ENCODE measurements at regions not wholly inside any gene's neighbourhood (a gene's known extent, or its start where the extent isn't known, plus 50 kb on each side); places are given as distances from the start of the nearest gene placed in this dataset.
A peak's percentile ranks its signal among the peaks of the same experiment; 100 is the strongest.
"Not testable (repeated sequence)": the region's sequence is repeated elsewhere in the genome, so short reads cannot be mapped to it uniquely, and the experiment has no call there.

DNA sequence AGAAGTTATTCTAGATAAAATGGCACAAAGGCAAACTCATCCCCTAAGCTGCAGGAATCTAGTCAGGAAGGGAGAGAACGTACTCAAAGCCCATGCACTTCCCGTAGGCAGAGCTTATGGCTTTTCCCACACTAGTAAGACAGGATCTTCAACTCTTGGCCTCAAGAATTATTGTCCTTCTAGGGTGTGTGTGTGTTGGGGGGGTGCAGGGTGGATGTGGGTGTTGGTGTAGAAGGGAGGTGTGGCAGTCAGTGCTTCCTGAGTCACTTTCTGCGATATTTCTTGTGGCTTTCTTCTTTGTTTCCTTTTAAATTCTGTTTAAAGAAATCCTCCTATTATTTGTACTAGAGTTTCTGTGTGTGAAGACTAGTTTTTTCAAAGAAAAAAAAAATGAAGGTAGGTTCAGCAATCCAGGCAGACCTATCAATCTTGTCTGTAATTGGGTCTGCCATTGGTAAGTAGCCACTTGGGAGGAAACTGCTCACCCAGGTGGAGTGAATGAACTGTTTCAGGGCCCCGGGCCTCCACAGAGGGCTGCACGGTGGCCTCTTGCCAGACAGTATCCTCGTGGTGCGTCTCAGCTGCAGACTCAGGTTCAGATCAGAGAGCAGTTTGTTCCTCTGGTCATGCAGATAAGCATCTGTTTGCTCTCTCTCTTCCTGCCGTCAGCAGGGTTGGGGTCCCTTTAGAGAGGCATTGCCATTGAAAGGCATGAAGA lies 131.9 kb downstream of the NPR3 start:
- no peak for DNase-seq (ENCODE audit: low spot score)

DNA sequence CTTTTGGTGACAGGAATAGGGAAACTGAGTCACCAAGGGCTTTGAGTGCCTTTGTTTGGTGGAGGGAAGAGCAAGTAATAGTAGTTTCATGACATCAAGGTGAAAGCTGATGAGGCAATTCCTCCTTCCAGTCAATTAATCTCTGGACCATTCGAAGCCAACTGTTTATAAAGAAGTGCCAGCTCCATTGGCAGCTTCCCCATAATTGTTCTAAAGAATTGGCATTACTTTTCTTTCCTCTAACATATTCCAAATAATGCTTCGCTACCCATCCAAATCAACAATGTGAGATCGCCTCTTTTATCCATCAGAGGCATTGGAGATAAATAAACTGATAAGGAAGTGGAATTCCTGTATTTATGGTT lies 132.4 kb downstream of the NPR3 start:
- no peak for DNase-seq (ENCODE audit: low spot score)

- DNase-seq (ENCODE audit: low spot score), result no peak
Measured at GRCh38 chr5:32845171-32845570, 134.1 kb downstream of the NPR3 start.

GRCh38 chr5:32848120-32848519 lies 137.0 kb downstream of the NPR3 start:
- no peak for DNase-seq (ENCODE audit: low spot score)

DNA sequence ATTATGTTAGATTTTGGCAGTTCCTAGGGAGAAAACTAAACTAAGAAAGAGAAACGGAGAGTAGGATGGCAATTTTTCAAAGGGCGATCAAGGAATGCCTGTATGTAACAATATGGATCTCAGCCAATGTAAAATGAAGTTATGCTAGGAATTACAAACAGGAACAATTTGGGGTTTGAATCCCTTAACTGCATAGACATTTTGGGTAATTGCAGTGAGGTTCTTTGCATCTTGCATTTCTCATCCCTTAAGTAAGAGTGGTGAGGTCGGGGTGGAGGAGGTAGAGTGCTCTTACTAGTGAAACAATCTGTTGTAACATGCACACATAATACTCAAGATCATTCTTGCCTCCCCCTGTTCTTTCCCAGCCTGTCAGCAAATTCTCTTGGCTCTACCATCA lies 137.6 kb downstream of the NPR3 start:
- DNase-seq (ENCODE audit: low spot score), result no peak

DNA sequence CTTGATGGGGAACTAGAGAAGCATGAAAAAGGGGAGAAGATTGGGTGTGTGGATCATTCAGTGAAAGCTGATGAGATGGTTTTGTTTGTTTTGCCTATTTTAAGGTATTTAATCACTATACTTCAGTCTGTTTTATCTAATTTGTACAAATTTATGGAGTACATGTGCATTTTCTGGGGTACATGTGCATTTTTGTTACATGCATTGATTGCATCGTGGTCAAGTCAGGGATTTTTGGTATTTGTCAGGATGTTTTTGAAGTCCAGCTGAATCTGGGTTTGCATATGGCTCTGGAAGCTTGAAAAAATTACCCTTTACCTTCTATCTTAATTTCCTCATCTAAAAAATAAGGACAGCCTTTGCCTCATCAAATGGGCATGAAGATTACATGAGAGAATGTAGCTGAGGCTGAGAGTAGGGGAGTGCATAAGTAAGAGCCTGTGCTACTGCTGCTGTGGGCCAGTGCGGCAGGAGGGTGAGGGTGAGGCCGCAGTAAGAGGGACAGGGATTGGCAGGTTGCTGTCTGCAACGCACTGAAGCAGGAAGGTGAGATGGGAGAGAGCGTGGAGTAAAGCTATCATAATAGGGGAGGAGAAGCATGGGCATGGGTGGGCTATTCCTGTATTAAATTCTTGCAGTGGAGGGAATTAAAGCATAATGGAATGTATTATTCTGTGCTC lies 139.8 kb downstream of the NPR3 start:
- DNase-seq (ENCODE audit: low spot score), result no peak

- no peak for DNase-seq (ENCODE audit: low spot score)
Measured at GRCh38 chr5:32851559-32852173, 140.5 kb downstream of the NPR3 start.

- peak; percentile 50 for DNase-seq (ENCODE audit: low spot score)
Measured at GRCh38 chr5:32852535-32852934, 141.4 kb downstream of the NPR3 start.

DNA sequence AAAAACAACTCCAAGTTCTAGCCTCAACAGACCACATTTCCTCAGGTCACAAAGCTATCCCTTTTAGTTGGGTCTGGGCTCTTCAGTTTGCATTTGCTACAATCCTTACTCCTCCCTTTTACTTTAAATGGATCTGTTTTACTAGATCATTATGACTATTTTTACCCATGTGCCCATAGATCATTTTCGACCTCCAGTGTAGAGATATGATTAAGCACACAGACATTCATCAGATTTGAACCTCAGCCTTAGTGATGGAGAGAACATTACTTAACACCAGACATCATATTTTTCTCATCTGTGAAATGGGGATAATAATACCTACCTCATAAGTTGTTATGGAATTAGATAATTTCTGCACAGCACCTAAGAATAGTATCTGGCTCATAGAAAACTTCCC lies 141.9 kb downstream of the NPR3 start:
- no peak for DNase-seq (ENCODE audit: low spot score)

GRCh38 chr5:32854473-32854872 lies 143.4 kb downstream of the NPR3 start:
- no peak for DNase-seq (ENCODE audit: low spot score)

DNA sequence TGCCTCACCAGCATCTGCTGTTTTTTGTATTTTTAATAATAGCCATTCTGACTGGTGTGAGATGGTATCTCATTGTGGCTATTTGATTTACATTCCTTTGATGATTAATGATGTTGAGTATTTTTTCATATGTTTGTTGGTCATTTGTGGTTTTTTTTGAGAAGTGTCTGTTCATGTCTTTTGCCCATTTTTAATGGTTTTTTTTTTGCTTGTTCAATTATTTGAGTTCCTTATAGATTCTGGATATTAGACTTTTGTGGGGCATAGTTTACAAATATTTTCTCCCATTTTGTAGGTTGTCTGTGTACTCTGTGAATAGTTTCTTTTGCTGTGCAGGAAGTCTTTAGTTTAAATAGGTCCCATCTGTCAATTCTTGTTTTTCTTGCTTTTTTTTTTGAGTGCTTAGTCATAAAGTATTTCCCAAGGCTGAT lies 148.1 kb downstream of the NPR3 start:
- no peak for DNase-seq (ENCODE audit: low spot score)

DNA sequence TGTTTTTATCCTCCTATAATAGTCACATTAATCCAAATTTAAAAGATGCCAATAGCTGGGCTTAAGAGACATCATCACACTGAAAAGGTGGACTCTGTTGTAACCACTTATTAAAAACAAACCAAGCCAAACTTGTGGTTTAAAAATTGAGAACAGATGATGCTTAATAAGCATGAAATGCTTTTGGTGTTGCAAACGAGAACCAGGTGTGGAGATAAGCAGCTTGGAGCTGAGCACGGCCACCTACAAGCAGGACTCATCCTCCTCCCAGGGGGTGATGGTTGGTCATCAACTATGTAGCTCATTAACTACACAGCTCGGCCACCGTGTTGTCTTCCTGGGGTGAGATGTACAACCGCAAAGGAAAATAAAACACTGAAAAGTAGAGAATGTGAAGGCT lies 154.4 kb downstream of the NPR3 start:
- DNase-seq (ENCODE audit: low spot score), result no peak

DNA sequence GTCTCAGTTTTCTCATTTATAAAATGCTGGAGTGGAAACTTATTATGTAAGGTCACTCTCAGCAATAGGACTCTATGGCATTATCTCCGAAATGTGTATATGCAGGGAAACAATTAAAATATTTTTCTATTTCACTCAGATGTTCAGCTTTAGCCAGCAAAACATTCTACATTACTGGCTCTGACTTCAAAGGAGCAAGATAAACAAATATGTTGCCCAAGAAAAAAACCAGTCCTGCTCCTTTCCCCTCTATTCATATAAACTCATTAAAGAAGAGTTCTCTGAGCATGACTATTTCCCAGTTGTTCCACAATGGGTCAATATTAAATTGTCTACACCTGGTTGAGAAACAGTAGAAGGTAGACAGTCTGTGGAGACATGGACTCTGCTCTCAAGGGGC lies 155.0 kb downstream of the NPR3 start:
- no peak for DNase-seq (ENCODE audit: low spot score)

DNA sequence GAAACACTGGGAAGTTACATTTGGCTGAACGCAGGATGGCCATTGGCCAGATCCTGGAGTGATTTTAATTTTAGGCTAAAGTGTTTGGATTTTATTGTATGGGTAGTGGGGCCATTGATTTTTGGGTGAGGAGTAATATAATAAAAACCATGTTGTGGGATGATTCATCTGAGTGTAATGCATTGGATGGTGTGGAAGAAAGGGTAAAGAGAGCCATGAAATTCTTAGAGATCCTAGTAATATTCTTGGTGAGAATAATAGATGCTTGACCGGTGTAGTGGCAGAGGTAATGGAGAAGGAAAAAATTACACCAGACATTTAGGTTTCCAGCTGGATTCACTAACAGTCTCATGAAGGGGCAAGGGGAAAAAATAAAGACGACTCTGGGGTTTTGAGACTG lies 158.1 kb downstream of the NPR3 start:
- no peak for DNase-seq (ENCODE audit: low spot score)

DNA sequence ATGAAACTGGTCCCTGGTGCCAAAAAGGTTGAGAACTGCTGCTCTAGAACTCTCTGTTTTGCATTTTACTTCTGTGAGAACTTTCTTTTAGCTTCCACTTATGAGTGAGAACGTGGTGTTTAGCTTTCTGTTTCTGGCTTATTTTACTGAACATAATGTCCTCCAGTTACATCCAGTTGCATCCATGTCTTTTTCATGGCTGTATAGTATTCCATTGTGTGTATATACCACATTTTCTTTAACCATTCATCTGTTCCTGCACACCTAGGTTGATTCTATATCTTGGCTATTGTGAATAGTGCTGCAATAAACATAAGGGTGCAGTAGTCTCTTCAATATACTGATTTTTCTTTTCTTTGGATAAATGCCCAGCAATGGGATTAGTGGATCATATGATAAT lies 165.7 kb downstream of the NPR3 start:
- DNase-seq (ENCODE audit: low spot score), result no peak

GRCh38 chr5:32879364-32879763 lies 168.2 kb downstream of the NPR3 start:
- not testable (repeated sequence) for DNase-seq (ENCODE audit: low spot score)

DNA sequence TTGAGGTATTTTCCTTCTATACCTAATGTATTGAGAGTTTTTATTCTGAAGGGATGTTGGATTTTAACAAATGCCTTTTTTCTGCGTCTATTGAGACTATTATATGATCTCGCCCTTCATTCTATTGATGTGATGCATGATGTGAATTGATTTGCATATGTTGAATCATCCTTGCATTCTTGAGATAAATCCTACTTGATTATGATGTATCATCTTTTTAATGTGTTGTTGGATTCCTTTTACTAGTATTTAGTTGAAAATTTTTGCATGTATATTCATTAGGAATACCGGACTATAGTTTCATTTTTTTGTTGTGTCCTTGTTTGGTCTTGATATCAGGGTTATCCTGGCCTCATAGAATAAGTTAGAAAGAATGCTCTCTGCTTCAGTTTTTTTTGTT lies 169.7 kb downstream of the NPR3 start:
- no peak for DNase-seq (ENCODE audit: low spot score)

- no peak for DNase-seq (ENCODE audit: low spot score)
Measured at GRCh38 chr5:32887390-32887789, 176.3 kb downstream of the NPR3 start.

DNA sequence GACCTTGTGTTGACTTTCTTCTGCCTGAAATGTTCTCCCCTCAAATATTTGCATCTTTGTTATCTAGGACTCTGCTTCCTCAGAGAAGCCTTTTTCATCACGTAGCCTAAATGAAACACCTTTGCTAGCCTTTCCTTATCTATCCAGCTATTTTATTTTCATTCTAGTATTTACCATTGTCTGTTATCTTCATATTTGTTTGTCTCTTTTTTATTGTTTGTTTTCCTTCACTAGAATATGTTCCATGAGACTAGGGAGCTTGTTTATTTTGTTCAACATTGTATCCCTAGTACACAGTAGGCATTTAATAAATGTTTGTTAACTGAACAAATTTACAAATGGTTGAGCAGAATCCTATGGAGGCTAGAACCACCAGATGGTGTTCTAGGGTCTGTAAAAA lies 178.0 kb downstream of the NPR3 start:
- no peak for DNase-seq (ENCODE audit: low spot score)

DNA sequence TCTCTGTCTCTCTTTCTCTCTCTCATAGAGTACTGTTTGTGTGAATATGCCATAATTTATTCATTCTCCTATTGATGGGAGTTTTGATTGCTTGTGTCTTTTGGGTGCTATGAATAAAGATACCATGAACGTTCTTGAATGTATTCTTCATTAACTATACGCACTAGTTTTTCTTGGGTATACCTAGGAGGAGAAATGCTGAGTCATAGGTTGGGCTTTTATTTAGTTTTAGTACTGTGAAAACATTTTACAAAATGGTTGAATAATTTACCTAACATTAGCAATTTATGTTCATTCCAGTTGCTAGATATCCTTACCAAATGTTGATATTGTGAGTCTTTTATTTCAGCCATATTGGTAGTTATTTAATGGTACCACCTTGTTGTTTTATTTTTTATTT lies 192.5 kb downstream of the NPR3 start:
- DNase-seq (ENCODE audit: low spot score), result no peak

DNA sequence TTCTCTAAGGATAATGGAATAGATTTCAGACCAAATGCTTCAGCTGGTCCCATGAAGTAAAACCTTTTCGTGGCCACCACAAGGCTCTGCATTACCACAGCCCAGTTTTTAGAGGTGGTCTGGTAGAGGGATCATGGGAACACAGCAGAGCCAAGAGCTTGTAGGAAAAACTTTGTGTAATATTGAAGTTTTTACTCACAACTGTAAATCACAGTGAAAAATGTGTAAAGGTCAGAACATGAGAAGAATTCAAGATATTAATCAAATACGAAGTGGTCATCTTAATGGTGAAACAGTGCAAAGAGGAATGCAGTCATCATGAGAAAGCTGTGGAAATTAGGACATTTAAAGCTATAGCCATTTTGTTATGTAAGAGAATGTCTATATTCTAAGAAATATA lies 197.5 kb downstream of the NPR3 start:
- no peak for DNase-seq (ENCODE audit: low spot score)

GRCh38 chr5:32909207-32909606 lies 198.1 kb downstream of the NPR3 start:
- DNase-seq (ENCODE audit: low spot score), result peak; percentile 6

DNA sequence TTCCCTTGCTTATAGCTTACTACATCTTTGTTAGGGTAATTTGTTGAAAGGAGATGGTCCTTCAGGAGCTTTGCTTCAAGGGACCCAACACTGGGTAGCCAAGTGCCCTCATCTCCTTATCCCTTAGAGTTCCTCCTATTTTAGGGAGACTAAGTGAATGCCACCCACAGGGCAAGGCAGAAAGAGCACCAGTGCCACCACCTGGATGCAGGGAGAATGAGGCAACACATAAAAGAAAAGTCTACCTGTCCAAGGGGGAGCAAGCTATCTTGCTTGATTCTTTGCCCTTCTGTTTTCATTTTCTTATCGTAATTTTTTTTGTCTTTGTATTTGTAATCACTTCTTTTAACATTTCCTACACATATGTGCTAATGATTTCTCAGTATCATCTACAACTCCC lies 205.5 kb downstream of the NPR3 start:
- DNase-seq (ENCODE audit: low spot score), result peak; percentile 16

GRCh38 chr5:32928761-32929160 lies 217.6 kb downstream of the NPR3 start:
- peak; percentile 4 for DNase-seq (ENCODE audit: low spot score)
